GM23338 (cell line): ENCODE measurements at regions not wholly inside any gene's neighbourhood (a gene's known extent, or its start where the extent isn't known, plus 50 kb on each side); places are given as distances from the start of the nearest gene placed in this dataset.

Source experiments
- ATAC-seq: fragments of 200-7000 bp; cut with Tn5 transposase; 3 replicates; pipeline ENCODE4 v1.9.1; 2020
- DNase-seq: peaks from one replicate; pipeline ENCODE4 v3.0.0-alpha.2; 2015; ENCODE audit warnings: low spot score
- H2AFZ ChIP-seq: fragments of 200-600 bp; sonication (generic); 2 replicates; pipeline ENCODE4 v1.8.0; 2016; ENCODE audit warnings: antibody characterized with exemption, mild to moderate bottlenecking, moderate library complexity
- H3F3A ChIP-seq: fragments of 200-600 bp; sonication (generic); replicated peaks from 2 replicates; pipeline ENCODE4 v1.8.0; 2017; ENCODE audit warnings: antibody characterized with exemption, mixed run types, low read depth
- H3K27ac ChIP-seq: fragments of 200-600 bp; sonication (generic); 2 replicates; pipeline ENCODE4 v1.6.1; 2016; ENCODE audit warnings: low read depth
- H3K27me3 ChIP-seq: fragments of 200-600 bp; sonication (generic); 2 replicates; pipeline ENCODE4 v1.8.0; 2016; ENCODE audit warnings: mild to moderate bottlenecking, mixed run types, moderate library complexity; ENCODE audit not compliant: insufficient read depth
- H3K36me3 ChIP-seq: fragments of 200-600 bp; sonication (generic); 2 replicates; pipeline ENCODE4 v1.8.0; 2016; ENCODE audit warnings: mild to moderate bottlenecking; ENCODE audit not compliant: insufficient read depth
- H3K4me1 ChIP-seq: fragments of 200-600 bp; sonication (generic); 2 replicates; pipeline ENCODE4 v1.8.0; 2016; ENCODE audit warnings: mild to moderate bottlenecking, moderate library complexity; ENCODE audit not compliant: insufficient read depth
- H3K4me2 ChIP-seq: fragments of 200-600 bp; sonication (generic); 2 replicates; pipeline ENCODE4 v1.7.1; 2017; ENCODE audit warnings: mixed run types
- H3K4me3 ChIP-seq: fragments of 200-600 bp; sonication (generic); 2 replicates; pipeline ENCODE4 v1.6.1; 2016; ENCODE audit warnings: mixed run types
- H3K79me2 ChIP-seq: fragments of 200-600 bp; sonication (generic); replicated peaks from 2 replicates; pipeline ENCODE4 v1.8.0; 2017; ENCODE audit warnings: mild to moderate bottlenecking; ENCODE audit not compliant: insufficient read depth
- H3K9me2 ChIP-seq: fragments of 200-600 bp; sonication (generic); 2 replicates; pipeline ENCODE4 v1.8.0; 2017; ENCODE audit not compliant: insufficient read depth
- H4K20me1 ChIP-seq: fragments of 200-600 bp; sonication (generic); replicated peaks from 2 replicates; pipeline ENCODE4 v1.8.0; 2017; ENCODE audit warnings: mild to moderate bottlenecking; ENCODE audit not compliant: insufficient read depth
- H3K27ac Mint-ChIP-seq: 2 replicates; pipeline ENCODE4 v1.8.0; 2020; ENCODE audit warnings: inconsistent platforms, mild to moderate bottlenecking, moderate library complexity, mixed read lengths
- H3K27me3 Mint-ChIP-seq: 3 replicates; pipeline ENCODE4 v1.8.0; 2022; ENCODE audit warnings: low read depth, mild to moderate bottlenecking, moderate library complexity, mixed read lengths, inconsistent platforms; ENCODE audit not compliant: insufficient read depth, poor library complexity
- H3K36me3 Mint-ChIP-seq: 3 replicates; pipeline ENCODE4 v1.8.0; 2021; ENCODE audit warnings: low read depth, mild to moderate bottlenecking, inconsistent platforms, moderate library complexity, mixed read lengths
- H3K4me1 Mint-ChIP-seq: 3 replicates; pipeline ENCODE4 v1.8.0; 2020; ENCODE audit warnings: mild to moderate bottlenecking, inconsistent platforms, mixed read lengths
- H3K4me3 Mint-ChIP-seq: 3 replicates; pipeline ENCODE4 v1.8.0; 2021; ENCODE audit warnings: moderate library complexity, mild to moderate bottlenecking, inconsistent platforms, mixed read lengths
- H3K9me3 Mint-ChIP-seq: 3 replicates; pipeline ENCODE4 v1.8.0; 2020; ENCODE audit warnings: moderate library complexity, mild to moderate bottlenecking, inconsistent platforms, mixed read lengths
- EZH2 ChIP-seq: fragments of 200-600 bp; sonication (generic); IDR thresholded peaks from one replicate; pipeline ENCODE4 v1.8.0; 2017; ENCODE audit warnings: antibody characterized with exemption, mild to moderate bottlenecking, low read depth; ENCODE audit not compliant: unreplicated experiment
- EZH2phosphoT487 ChIP-seq: fragments of 200-600 bp; sonication (generic); IDR thresholded peaks from one replicate; pipeline ENCODE4 v1.8.1; 2018; ENCODE audit warnings: antibody characterized with exemption; ENCODE audit not compliant: unreplicated experiment
- JUNB ChIP-seq: IDR thresholded peaks from one replicate; pipeline ENCODE4 v1.6.1; 2016; ENCODE audit warnings: antibody characterized with exemption; ENCODE audit not compliant: unreplicated experiment
- POLR2AphosphoS5 ChIP-seq: IDR thresholded peaks from 2 replicates; pipeline ENCODE4 v1.6.1; 2016; ENCODE audit warnings: antibody characterized with exemption, low read depth
- ZNF331 ChIP-seq: fragments of 250-450 bp; sonication (Bioruptor Pico); IDR thresholded peaks from 2 replicates; pipeline ENCODE4 v1.5.0; 2020; ENCODE audit warnings: low read depth, mild to moderate bottlenecking, moderate library complexity
- ZNF462 ChIP-seq: fragments of 250-450 bp; sonication (Bioruptor Pico); IDR thresholded peaks from 2 replicates; pipeline ENCODE4 v1.5.0; 2020; ENCODE audit warnings: mild to moderate bottlenecking, moderate library complexity
- TF ChIP-seq, protein P1 (sequence below), 2 experiments: fragments of 200-600 bp in 1 of 2; sonication (generic) in 1 of 2; conservative IDR thresholded peaks; 2 replicates each; pipeline versions ENCODE4 v1.5.1 to v1.6.1; 2016 to 2017; ENCODE audit warnings: antibody characterized with exemption in 2 of 2, low read depth in 2 of 2, mild to moderate bottlenecking in 2 of 2, moderate library complexity in 1 of 2

GRCh38 chr6:67277312-67277711 is 1357.8 kb upstream of the ADGRB3 start:
- Mint-ChIP-seq H3K4me1 (no peaks in the 10 kb centered on the region), H3K36me3 (no peaks in the 10 kb centered on the region), H3K9me3 (no peaks in the 10 kb centered on the region; the same call in 2 of the 3 replicates), H3K4me3 (no peak overlapping the region), H3K27me3 (no peaks in the 10 kb centered on the region), H3K27ac (no peak overlapping the region)
- no peaks in the 10 kb centered on the region for H3K79me2 ChIP-seq
- no peak overlapping the region for H3K4me3 ChIP-seq
- ATAC-seq (no peak), DNase-seq (no peak)
- no peaks in the 10 kb centered on the region for H3K27me3 ChIP-seq
- no peak overlapping the region for H2AFZ ChIP-seq
- H4K20me1 ChIP-seq: no peaks in the 10 kb centered on the region
- no peaks in the 10 kb centered on the region for H3K36me3 ChIP-seq
- TF ChIP-seq EZH2phosphoT487: no peak
- no peak for TF ChIP-seq ZNF331 (CRISPR knock-in tag)
- TF ChIP-seq ZNF462 (CRISPR knock-in tag): no peak
- TF ChIP-seq JUNB: no peak
- no peak for TF ChIP-seq POLR2AphosphoS5
- TF ChIP-seq EZH2: no peak
- TF ChIP-seq, protein P1, sequence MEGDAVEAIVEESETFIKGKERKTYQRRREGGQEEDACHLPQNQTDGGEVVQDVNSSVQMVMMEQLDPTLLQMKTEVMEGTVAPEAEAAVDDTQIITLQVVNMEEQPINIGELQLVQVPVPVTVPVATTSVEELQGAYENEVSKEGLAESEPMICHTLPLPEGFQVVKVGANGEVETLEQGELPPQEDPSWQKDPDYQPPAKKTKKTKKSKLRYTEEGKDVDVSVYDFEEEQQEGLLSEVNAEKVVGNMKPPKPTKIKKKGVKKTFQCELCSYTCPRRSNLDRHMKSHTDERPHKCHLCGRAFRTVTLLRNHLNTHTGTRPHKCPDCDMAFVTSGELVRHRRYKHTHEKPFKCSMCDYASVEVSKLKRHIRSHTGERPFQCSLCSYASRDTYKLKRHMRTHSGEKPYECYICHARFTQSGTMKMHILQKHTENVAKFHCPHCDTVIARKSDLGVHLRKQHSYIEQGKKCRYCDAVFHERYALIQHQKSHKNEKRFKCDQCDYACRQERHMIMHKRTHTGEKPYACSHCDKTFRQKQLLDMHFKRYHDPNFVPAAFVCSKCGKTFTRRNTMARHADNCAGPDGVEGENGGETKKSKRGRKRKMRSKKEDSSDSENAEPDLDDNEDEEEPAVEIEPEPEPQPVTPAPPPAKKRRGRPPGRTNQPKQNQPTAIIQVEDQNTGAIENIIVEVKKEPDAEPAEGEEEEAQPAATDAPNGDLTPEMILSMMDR (conservative IDR thresholded peaks at IDR 0.05; ENCODE audit: low read depth in 2 of 2): no peak
- no peaks in the 10 kb centered on the region for H3K4me1 ChIP-seq
- no peak overlapping the region for H3K27ac ChIP-seq
- no peak overlapping the region for H3K4me2 ChIP-seq
- no peaks in the 10 kb centered on the region for H3K9me2 ChIP-seq
- no peaks in the 10 kb centered on the region for H3F3A ChIP-seq
